ENCODE measurements at regions not wholly inside any gene's neighbourhood (a gene's known extent, or its start where the extent isn't known, plus 50 kb on each side); places are given as distances from the start of the nearest gene placed in this dataset.

DNA sequence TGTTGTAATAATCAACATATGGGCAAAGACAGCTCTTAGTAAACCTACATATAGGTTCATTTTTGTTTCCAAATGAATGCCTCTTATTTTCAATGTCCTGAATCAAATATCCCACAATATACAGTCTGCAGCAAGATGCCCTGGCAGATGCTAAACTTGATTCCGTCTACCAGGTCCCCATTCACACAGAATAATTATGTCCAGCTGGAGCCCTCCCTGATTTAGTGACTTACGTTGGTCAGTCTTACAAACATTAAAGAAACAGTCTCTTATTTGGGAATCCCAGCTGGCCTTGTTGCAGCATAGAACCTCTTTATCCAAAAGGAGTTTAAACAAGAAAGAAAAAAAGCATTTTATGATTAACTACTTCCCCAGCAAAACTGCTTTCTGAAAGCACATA lies 82.7 kb upstream of the BMP4 start:
- TF ChIP-seq, protein P1, sequence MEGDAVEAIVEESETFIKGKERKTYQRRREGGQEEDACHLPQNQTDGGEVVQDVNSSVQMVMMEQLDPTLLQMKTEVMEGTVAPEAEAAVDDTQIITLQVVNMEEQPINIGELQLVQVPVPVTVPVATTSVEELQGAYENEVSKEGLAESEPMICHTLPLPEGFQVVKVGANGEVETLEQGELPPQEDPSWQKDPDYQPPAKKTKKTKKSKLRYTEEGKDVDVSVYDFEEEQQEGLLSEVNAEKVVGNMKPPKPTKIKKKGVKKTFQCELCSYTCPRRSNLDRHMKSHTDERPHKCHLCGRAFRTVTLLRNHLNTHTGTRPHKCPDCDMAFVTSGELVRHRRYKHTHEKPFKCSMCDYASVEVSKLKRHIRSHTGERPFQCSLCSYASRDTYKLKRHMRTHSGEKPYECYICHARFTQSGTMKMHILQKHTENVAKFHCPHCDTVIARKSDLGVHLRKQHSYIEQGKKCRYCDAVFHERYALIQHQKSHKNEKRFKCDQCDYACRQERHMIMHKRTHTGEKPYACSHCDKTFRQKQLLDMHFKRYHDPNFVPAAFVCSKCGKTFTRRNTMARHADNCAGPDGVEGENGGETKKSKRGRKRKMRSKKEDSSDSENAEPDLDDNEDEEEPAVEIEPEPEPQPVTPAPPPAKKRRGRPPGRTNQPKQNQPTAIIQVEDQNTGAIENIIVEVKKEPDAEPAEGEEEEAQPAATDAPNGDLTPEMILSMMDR (IDR thresholded peaks at IDR 0.05): no peak
- peaks cover 0 to 17% of the 10 kb centered on the region in 2 donors for H3K9me3 ChIP-seq
- H3K4me3 ChIP-seq: no peak overlapping the region
- H3K36me3 ChIP-seq: no peaks in the 10 kb centered on the region
- no peak overlapping the region for H3K27ac ChIP-seq
- DNase-seq (ENCODE audit: low spot score): no peak
- no peaks in the 10 kb centered on the region for H3K4me1 ChIP-seq
- H3K27me3 ChIP-seq: no peaks in the 10 kb centered on the region

DNA sequence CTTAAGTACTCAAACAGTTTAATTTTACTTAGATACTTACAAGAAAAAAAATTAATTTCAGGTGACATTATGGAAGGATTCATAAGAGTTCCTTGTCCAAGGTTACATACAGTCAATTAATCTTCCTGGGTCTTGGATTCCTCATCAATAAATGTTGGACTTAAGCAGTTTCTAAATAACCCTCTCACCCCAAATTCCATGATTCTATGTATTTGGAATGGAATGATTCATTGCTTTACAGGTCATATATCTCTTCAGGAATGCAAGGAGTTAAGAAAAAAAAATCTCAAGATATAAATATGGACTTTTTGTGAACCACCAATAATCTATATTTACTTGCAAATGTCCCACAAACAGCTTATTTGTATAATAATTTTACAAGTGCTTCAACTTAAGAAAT lies 84.2 kb upstream of the BMP4 start:
- H3K36me3 ChIP-seq: no peaks in the 10 kb centered on the region
- H3K4me1 ChIP-seq: no peaks in the 10 kb centered on the region
- no peak overlapping the region for H3K4me3 ChIP-seq
- H3K27me3 ChIP-seq: no peaks in the 10 kb centered on the region
- TF ChIP-seq, protein P1 (IDR thresholded peaks at IDR 0.05): no peak
- no peak for DNase-seq (ENCODE audit: low spot score)
- H3K9me3 ChIP-seq: peaks cover 0 to 2% of the 10 kb centered on the region in 2 donors
- H3K27ac ChIP-seq: no peak overlapping the region

DNA sequence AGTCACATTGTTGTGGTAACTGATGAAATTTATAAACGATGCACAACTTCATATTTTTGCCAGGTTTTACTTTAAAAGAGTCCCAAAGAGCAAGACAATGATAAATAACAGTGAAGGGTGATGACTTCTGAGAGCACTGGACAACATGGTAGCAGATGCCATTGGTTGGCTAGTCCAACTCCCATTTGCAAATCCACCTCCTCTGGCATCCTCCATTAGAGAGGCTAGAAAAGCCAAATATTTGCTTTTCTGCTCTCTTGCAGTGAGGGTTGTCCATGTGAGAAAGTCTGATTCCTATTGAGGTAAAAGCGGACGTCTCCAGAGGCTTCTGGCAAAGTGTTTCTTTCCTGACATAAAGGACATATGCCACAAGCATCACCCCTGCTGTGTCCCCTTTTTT lies 89.6 kb upstream of the BMP4 start:
- no peak for DNase-seq (ENCODE audit: low spot score)
- no peaks in the 10 kb centered on the region for H3K36me3 ChIP-seq

DNA sequence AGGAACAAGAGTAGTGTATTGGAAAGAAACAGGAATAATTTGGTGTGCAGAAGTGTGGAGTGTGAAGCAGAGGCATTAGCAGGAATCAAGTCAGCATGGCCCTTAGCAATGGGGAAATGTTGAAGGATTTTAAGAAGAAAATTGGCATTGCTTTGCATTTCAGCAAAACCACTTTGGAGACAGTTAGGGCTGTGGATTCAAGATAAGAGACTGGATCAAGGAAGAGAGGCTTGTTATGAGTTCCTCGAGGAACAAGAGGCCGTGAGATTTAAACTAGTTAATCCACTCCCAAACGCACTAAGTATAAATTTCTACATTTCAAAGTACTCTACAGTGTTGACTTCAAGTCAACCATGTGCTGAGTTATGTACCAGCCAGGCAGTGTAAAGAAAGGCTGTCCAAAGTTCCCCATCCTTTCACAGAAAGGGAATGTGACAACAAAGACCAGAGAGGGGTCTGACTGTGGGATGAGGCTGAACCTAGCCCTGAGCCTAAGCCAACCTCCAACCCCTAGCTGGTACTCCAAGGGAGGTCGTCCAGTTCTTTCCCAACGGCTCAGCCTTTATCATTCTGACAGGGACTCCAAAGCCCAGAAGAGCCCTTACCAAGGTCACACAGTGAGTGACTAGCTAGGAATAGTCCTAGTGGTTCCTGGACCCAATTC lies 91.2 kb upstream of the BMP4 start:
- Histone ChIP-seq H3K4me1 (no peaks in the 10 kb centered on the region), H3K27ac (no peak overlapping the region), H3K27me3 (no peaks in the 10 kb centered on the region), H3K36me3 (no peaks in the 10 kb centered on the region), H3K9me3 (no peaks in the 10 kb centered on the region), H3K4me3 (no peak overlapping the region)
- TF ChIP-seq, protein P1 (IDR thresholded peaks at IDR 0.05): no peak
- DNase-seq (ENCODE audit: low spot score): no peak

More for the DNA sequence above, 89.6 kb upstream of the BMP4 start:
- no peaks in the 10 kb centered on the region for H3K4me1 ChIP-seq
- H3K27ac ChIP-seq: no peak overlapping the region
- H3K27me3 ChIP-seq: no peaks in the 10 kb centered on the region
- TF ChIP-seq, protein P1 (IDR thresholded peaks at IDR 0.05): no peak
- no peaks in the 10 kb centered on the region for H3K9me3 ChIP-seq
- no peak overlapping the region for H3K4me3 ChIP-seq

DNA sequence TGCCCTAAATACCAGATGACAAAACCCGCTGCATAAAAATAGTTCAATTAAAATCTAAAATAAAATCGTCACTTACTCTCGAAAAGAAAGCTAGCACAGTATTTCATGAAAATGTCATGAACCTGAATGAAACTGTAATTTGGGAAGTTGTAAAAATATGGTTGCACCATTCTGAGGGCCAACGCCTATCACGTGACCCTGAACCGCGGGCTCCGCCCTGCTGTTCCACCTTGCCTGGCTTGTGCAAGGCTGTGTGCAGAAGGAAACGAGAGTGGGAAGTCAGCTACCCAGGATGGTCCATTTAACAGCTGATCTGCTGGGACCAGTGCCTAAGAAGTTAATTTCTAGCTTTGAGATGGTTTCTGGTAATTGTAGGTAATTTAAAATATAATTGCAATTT lies 91.7 kb upstream of the BMP4 start:
- Histone ChIP-seq H3K4me3 (no peak overlapping the region), H3K9me3 (no peaks in the 10 kb centered on the region), H3K4me1 (no peaks in the 10 kb centered on the region), H3K27ac (no peak overlapping the region), H3K36me3 (no peaks in the 10 kb centered on the region), H3K27me3 (no peaks in the 10 kb centered on the region)
- TF ChIP-seq, protein P1 (IDR thresholded peaks at IDR 0.05): no peak
- DNase-seq (ENCODE audit: low spot score): no peak

DNA sequence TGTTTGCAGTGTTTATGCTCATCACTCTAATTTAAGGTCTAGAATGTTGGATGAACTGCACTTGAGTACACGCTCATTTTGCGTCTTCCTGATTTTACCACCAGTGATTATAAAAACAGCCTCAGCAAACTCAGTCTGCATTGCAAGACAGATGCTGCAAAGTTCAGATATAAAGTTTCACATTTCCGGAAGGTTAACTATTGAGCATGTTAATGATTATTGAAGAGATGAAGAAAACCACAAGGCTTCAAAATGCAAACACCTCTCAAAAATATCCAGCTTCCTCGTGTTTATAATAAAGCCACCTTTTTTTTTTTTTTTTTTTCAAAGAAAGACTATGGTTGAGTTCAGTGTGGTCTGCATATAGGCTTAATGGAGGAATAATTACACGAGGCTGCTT lies 92.1 kb upstream of the BMP4 start:
- Histone ChIP-seq H3K4me1 (no peaks in the 10 kb centered on the region), H3K36me3 (no peaks in the 10 kb centered on the region), H3K4me3 (no peak overlapping the region), H3K9me3 (no peaks in the 10 kb centered on the region), H3K27ac (no peak overlapping the region), H3K27me3 (no peaks in the 10 kb centered on the region)
- TF ChIP-seq, protein P1 (IDR thresholded peaks at IDR 0.05): no peak
- DNase-seq (ENCODE audit: low spot score): no peak

Measured in right atrium auricular region (tissue), 2 donors.